Epidermal melanocyte (primary cell): ENCODE measurements at regions not wholly inside any gene's neighbourhood (a gene's known extent, or its start where the extent isn't known, plus 50 kb on each side); places are given as distances from the start of the nearest gene placed in this dataset.

Experiments used
- DNase-seq: peaks from one replicate; pipeline ENCODE4 v3.0.0; 2011; ENCODE audit warnings: low spot score; ENCODE audit not compliant: insufficient read length

DNA sequence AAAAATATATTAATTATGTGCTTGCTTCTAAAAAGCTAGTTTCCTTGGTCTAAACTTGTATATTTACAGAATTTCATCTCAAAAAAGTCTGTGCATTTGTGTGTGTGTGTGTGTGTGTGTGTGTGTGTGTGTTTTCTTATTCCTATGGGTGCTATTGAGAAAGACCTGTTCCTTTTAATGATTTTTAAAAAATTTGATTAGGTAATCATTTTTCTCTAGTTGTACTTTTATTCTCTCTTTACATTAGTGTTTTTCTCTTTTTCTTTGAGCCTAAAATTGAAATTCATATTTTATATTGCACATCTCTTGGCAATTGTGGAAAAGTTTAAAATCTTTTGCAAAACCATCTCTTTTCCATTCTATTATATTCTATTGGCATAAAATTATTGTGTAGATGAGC, 690.4 kb upstream of the NDST4 start:
- no peak for DNase-seq

DNA sequence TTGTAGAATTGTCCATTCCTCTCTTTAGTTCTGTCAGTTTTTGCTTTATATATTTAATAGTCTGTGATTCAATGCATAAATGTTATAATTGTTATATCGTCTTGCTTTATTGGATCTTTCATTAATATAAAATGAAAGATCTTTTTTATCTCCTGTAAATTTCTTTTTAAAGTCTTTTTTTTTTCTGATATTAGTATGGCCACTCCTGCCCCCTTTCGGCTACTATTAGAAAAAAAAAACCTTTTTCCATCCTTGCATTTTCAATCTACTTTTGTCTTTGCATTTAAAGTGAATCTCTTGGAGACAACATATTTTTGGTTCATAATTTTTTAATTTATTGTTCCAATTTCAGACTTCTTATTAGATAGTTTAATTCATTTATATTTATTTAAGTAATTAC, 677.4 kb upstream of the NDST4 start:
- DNase-seq, result no peak

DNA sequence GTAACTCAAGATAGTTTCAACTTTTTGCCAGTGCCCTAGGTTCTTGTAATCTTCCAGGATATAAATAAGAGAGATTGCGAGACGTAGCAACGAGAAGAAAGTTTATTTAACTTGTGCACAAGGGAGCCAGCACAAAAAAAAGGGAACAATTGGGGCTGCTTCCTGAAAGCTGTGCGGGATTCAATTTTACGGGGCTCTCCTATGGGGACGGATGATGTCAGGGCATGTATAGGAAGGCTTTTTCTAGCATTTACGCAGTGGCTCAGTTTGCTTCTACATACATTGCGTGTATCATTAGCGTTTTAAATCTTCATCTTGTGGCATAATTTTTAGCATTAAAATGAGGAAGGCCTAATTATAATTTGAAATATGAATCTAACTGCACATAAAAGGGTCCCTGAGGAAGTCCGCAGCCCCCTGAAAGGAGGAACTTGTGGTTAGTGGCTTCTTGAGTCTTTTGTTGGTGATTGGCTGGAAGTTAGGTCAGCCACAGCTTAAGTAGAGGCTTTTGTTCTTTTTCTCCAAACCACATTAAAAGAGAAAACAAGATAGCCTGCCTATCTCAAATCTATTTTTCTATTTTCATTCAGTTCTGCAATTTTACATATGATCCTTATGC, 668.2 kb upstream of the NDST4 start:
- no peak for DNase-seq

DNA sequence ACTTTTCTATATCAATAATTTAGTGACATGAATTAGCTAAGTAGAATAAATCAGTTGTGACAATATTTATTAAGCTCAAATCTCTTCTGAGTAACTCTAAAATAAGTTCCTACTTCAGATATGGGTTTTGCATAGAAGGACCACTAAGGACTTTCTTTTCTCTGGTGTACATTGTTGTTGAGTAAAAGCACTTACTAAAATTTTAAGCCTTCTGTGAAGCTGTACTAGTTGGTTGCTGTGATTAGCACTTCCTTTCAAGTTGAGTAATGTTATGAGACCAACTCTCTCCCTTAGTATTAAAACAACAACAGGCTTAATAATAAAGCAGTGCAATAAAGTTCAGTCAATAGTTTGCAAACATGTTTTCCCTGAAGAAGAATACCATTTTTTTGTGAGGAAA, 667.4 kb upstream of the NDST4 start:
- no peak for DNase-seq

DNA sequence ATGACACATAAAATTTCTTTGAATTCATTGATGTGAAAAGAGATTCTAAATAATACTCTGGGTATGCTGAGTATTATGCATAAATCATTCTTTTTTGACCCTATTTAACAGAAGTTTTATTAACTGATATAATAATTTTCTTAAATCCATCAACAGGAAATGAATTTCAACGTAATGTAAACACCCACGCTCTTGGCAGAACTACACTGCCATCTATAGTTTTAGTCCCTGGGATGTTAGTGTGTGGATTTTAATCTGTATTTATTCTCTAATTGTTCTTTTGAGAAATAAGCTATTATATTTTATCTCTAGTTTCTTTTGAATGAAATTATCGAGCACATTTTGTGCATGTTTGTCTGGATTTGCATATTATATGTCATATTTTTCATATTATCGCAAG, 666.8 kb upstream of the NDST4 start:
- no peak for DNase-seq

DNA sequence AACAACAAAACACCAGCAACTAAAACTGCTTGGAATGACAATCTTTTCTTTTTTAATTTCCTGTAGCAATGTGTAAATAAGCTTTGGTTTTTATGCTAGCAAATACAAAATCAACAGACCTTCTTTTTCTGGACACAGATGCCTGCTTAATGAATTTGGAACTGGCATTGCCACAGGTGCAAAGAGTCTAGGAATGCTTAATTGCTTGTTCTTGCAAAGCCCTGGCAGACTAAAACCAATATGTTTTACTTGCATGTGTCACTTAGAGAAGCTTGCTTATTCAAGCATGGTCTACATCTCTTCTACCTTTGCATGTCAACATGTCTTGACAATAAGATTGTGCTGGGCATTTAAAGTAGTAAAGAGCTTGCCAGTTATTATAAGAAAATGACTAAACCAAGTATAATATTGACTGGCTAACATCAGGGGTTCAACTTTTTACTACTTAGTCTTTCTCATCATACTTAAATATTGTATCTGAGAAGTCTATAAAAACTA, 656.7 kb upstream of the NDST4 start:
- DNase-seq, result no peak

DNA sequence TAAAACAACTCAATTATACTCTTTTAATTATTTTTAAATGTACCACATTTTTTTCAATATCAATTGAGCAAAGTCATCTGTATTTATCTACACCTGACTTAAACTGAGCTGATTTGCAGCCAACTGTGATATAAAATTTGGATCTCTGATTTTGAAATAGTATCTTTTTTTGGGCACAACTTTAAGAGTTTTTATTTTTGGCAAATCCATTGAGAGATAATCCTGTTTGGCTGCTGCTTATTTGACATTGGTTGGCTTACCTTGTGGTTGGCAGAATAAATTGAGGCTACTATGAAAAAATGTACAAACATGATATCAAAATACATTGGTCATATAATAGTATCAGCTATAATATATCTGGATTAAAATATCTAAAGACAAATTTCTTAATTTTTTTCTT, 656.0 kb upstream of the NDST4 start:
- DNase-seq, result no peak

DNA sequence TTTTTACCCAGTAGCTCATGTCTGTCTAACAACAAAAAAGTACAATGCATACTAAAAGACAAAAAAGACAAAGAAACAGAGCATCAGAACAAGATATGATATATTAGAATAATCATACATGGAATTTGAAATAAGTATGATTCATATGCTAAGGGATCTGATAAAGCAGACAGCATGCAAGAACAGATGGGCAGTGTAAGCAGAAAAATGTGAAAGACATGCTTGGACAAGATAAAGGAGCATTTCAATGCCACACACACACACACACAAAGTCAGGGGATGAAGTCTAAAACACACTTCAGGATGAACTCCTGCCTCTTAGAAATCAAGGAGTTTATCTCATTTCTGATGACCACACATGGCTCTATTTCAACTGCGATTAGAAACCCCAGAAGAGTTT, 649.6 kb upstream of the NDST4 start:
- no peak for DNase-seq

DNA sequence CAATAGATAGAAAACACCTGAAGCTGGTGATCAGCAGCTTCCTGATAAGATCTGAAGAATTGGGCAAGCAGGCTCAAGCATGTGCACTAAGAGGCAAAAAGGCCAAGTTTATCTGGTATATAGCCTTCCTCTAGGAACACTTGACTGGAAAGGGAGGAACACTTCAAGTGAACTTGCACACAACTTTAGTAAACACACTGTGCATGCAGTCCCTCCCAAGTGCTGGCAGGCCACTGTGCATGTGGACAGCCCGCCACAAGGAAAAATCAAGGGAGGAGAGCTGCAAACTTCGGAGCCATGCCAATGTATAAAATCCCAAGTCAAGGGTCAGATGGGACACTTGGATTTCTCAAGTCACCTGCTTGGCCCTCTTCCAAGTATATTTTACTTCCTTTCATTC, 645.8 kb upstream of the NDST4 start:
- DNase-seq, result no peak

DNA sequence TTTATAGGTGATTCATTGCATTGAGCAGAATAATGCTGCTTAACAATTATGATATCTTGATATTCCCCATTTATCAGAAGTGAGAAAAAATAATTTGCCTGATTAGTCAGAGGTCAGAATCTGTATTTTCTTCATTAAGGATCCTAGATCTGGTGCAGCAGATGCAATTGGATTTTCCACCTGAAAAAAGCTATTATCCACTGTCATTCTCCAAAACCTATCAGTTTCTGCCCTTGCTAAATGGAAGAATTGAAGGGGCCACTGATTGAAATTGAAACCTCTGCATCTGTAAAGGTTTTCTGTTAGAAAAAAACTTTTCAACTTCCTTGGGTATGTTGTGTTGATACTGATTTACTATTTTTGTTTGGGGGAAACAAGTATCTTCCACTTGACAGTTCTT, 636.0 kb upstream of the NDST4 start:
- no peak for DNase-seq

DNA sequence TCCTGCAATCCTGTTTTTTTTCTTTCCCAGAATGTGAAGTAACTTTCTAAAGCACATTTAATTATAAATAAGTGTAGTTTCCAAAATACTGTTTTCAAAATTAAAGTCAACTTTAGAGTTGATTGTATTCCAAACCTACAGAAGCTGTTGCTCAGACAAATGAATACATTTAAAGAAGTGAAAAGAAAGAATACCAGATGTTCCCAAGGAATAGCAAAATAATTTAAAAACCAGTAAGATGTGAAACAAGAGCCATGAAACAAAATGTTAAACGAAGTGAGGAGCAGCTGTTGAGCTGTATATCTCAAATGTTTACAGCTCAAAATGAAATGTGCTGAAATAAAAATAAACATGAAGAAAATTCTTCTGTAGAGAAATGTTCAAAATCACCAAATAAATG, 627.4 kb upstream of the NDST4 start:
- DNase-seq, result no peak

DNA sequence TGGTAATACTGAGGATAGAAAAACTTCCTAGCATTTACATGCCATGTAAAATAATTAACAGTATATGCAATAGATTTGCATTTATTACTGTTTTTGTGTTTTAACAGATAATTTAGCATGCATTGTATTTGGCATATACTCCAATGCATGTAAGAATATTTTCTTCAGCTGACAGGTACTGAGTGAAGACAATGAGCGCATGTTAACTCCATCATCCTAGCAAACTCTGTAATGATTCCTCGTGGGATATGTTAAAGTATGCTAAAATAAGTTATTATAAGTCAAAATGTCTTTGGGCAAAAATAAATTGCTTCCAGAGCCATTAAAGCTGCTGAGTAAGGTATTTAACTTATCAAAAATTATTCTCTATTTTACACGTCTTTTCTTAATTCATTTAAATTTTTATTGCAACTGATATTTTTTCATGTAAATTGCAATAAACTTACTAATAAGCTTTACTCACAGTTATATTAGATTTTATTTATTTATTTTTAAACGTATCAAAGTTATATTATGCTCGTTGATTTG, 616.4 kb upstream of the NDST4 start:
- DNase-seq, result no peak

DNA sequence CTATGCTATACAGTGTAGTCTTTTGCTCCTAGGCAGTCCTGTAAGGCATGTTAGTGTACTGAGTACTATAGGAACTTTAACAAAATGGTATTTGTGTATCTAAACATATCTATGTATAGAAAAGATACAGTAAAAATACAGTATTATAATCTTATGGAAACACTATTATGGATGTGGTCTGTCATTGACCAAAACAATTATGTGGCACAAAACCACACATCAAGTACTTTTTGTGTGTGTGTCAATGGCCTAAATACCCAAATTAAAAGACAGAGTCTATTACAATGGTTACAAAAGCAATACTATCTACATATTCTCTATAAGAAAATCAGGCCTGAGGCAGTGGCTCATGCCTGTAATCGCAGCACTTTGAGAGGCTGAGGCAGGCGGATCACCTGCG, 610.2 kb upstream of the NDST4 start:
- no peak for DNase-seq

DNA sequence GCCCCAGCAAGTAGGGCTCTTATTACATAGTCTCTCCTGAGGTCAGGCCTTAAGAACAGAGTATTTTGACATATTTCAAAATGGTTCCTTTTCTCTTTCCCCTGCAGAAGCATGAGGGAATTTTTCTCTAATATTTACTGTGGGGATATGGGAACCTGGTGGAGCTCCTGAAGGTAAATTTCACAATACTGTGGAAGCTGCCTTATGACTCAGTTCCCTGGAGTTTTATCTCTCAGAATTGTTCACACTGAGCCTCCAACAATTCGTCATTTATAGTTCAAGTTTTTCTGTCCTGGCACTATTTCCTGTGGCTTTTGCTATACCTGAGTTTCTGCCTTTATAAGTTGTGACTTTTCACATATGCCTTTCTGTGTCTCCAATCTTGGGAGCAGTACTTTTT, 607.2 kb upstream of the NDST4 start:
- DNase-seq, result no peak

DNA sequence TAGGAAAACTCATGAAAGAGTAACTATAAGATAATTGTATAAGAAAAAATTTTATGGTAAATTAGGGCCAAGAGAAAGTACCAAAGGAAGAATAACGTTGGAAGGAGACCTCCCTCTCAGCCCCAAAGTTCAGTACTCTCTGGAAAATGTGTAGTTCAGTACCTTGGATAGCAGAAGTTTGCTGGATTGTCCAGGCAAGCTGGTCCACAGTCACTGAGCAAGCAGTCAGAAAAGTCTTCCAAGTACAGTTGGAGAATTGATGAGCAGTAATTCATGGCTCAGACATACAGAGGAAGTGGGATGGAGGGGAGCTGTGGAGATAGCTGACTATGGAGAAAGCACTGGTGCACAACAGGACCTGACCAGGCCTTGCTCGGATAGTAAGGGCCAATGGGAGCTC, 598.2 kb upstream of the NDST4 start:
- DNase-seq, result no peak

DNA sequence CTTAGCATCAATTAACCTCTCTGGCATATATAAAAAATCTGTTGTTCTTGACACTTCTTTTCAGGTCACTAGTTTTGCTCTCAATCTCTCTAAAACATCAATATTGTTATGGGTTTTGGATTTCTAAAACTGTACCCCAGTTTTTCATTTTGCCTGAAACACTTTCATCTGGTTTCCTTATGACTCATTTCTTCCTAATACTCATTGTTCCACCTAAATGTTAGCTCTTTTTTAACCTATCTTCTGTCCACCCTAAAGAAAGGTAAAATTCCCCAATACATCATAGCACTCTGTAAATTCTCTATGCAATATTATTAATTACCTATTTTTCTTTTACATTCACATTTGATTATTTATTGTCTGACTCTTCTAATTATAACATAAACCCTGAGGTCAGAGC, 575.5 kb upstream of the NDST4 start:
- DNase-seq, result no peak

DNA sequence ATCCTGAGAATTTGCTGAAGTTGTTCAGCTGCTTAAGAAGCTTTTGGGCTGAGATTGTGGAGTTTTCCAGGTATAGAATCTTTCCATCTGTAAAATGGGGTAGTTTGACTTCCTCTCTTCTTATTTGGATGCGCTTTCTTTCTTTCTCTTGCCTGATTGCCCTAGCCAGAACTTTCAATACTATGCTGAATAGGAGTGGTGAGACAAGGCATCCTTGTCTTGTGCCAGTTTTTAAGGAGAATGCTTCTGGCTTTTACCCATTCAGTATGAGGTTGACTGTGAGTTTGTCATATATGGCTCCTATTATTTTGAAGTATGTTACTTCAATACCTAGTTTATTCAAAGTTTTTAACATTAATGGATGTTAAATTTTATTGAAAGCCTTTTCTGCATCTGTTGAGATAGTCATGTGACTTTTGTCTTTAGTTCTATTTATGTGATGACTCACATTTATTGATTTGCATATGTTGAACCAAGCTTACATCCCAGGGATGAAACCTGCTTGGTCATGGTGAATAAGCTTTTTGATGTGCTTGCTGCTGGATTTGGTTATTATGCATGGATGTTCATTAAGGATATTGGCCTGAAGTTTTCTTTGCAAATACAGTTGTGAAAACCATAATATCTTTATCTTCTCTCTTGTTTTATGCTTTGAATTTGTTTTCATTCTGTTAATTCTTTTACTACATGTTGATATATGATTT, 573.8 kb upstream of the NDST4 start:
- no peak for DNase-seq

DNA sequence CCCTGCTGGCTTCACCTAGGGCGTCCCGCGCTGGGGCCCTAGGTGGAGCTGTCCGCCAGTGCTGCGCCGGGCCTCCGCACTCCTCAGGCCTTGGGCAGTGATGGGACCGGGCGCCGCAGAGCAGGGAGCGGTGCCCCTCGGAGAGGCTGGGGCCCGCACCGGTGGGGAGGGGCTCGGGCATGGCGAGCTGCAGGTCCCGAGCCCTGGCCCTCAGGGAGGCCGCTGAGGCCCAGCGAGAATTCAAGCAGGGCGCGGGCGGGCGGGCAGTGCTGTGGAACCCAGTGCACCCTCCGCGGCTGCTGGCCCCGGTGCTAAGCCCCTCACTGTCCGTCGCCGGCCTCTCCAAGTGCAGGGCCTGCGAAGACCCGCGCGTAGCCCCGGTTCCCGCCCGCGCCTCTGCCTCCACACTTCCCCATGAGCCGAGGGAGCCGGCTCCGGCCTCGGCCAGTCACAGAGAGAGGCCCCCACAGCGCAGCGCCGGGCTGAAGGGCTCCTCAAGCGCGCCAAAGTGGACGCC, 565.1 kb upstream of the NDST4 start:
- DNase-seq, result no peak

DNA sequence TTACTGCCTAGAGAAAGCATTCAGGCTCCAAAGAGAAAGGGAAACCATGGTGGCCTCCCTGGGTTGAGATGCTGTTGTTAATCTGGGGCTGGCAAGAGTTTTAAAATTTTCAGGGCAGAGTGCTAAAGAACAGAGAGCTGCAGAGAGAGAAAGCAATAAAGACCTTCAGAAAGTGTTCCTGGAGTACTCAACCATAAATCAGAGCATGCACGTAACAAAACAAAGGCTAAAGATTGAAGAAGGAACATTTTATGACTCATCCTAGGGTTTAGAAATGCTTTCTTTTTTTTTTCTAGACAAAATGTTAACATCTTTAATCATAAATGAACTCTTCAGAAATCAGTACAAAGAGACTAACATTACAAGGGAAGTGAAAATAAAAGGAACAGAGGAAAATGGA, 562.3 kb upstream of the NDST4 start:
- no peak for DNase-seq

DNA sequence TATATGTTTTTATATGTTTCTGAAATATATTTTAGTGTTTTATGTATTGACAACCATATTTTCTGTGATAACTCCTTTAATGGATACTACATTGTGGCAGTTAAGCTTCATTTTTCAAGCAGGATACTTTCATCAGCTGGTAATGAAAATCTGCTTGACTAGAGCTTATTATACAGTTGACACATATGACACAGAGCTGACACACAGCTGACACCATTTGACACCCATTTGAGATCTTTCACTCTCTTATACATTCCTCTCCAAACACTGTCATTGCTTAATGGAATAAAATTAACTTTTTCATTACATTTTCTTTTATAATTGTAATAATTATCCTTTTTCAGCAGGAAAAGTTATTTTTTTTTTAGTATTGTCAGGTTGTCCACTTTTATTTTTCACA, 561.1 kb upstream of the NDST4 start:
- no peak for DNase-seq

DNA sequence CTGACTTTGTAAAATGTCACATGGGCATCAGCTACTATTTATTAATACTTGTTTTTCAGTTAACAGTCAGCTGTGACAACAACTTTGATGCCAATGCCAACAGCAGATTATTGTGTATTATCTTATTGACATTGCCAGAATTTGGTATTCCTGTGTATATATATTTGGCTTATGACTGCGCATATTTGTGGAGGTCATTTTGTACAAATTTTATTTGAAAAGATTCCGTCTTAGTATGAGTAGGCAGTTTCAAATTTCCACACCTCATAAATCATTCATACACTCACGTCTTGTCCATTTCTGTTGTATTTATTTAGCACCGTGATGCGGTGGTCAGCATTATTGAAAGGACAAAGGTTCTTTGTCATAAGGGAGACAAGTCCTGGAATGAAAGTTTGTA, 558.2 kb upstream of the NDST4 start:
- DNase-seq, result no peak

DNA sequence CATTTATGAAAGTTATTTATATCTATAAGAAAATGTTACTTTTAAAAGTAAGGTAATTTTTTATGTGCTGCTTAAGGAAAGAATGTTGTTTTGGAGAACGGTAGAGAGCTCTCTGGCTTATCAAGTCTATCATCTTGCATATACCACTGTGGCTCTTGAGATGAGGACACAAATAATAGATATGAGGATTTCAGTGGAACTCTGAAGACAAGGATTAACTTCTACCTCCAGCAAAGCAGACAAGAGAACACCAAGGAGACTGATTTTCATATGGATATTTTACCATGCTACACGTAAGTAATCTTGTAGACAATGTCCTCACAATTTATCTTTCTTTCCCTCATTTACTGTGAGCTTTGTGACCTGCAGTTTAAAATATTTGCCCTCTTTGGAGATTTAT, 557.5 kb upstream of the NDST4 start:
- no peak for DNase-seq

DNA sequence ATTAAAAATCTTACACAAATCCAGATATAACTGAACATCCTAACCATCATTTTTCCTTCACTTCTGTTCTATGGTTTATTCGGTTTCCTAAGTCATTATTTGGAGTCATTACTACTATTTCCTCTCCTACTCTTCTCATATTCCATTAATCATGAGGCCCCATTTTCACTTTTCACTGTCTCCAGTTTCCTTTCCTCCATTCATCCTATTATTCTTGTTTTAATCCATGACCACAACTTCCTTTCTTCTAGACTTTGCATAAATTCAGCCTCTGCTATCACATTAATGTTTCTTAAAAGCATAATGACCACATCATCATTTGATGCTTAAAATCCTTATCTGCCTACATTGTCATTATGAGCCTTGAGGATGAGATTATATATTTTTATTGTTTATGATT, 555.0 kb upstream of the NDST4 start:
- DNase-seq, result no peak
